ENCODE measurements at regions not wholly inside any gene's neighbourhood (a gene's known extent, or its start where the extent isn't known, plus 50 kb on each side); places are given as distances from the start of the nearest gene placed in this dataset.
"Not testable (repeated sequence)": the region's sequence is repeated elsewhere in the genome, so short reads cannot be mapped to it uniquely, and the experiment has no call there.

DNA sequence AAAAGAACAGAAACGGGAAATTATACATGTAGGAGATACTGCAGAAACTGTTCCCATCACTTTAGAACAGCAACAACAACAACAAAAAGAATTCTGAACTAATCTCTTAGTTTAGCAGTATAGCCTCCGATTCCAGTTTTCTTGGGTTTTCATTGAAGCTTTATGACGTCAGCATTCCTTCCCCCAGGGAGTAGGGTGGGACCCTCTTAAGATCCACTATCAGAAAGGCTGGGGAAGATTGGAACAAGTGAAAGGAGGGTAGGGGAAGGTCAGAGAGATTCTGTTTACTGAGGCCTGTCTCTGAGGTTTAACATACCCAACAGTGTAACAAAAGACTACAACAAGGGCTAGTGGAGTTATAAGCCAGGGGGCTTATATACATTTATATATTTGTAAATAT, 121.4 kb upstream of the OLFM3 start:
- TF ChIP-seq, protein P1, sequence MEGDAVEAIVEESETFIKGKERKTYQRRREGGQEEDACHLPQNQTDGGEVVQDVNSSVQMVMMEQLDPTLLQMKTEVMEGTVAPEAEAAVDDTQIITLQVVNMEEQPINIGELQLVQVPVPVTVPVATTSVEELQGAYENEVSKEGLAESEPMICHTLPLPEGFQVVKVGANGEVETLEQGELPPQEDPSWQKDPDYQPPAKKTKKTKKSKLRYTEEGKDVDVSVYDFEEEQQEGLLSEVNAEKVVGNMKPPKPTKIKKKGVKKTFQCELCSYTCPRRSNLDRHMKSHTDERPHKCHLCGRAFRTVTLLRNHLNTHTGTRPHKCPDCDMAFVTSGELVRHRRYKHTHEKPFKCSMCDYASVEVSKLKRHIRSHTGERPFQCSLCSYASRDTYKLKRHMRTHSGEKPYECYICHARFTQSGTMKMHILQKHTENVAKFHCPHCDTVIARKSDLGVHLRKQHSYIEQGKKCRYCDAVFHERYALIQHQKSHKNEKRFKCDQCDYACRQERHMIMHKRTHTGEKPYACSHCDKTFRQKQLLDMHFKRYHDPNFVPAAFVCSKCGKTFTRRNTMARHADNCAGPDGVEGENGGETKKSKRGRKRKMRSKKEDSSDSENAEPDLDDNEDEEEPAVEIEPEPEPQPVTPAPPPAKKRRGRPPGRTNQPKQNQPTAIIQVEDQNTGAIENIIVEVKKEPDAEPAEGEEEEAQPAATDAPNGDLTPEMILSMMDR (IDR thresholded peaks at IDR 0.05; ENCODE audit: insufficient read depth, low read length): no peak
- TF ChIP-seq POLR2AphosphoS5 (IDR thresholded peaks at IDR 0.05; ENCODE audit: low read depth) (no peak), GABPA (IDR thresholded peaks at IDR 0.05; ENCODE audit: low read depth) (no peak)
- TF ChIP-seq, protein P2, sequence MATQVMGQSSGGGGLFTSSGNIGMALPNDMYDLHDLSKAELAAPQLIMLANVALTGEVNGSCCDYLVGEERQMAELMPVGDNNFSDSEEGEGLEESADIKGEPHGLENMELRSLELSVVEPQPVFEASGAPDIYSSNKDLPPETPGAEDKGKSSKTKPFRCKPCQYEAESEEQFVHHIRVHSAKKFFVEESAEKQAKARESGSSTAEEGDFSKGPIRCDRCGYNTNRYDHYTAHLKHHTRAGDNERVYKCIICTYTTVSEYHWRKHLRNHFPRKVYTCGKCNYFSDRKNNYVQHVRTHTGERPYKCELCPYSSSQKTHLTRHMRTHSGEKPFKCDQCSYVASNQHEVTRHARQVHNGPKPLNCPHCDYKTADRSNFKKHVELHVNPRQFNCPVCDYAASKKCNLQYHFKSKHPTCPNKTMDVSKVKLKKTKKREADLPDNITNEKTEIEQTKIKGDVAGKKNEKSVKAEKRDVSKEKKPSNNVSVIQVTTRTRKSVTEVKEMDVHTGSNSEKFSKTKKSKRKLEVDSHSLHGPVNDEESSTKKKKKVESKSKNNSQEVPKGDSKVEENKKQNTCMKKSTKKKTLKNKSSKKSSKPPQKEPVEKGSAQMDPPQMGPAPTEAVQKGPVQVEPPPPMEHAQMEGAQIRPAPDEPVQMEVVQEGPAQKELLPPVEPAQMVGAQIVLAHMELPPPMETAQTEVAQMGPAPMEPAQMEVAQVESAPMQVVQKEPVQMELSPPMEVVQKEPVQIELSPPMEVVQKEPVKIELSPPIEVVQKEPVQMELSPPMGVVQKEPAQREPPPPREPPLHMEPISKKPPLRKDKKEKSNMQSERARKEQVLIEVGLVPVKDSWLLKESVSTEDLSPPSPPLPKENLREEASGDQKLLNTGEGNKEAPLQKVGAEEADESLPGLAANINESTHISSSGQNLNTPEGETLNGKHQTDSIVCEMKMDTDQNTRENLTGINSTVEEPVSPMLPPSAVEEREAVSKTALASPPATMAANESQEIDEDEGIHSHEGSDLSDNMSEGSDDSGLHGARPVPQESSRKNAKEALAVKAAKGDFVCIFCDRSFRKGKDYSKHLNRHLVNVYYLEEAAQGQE (IDR thresholded peaks at IDR 0.05; ENCODE audit: insufficient replicate concordance, low read depth): no peak
- Histone ChIP-seq H3K27ac (replicated peaks) (no peak overlapping the region), H3K27me3 (ENCODE audit: insufficient read depth, poor library complexity, severe bottlenecking) (no peaks in the 10 kb centered on the region), H3K4me3 (replicated peaks; ENCODE audit: insufficient read depth, low read length) (no peak overlapping the region)
- DNase-seq (ENCODE audit: low read depth in 1 of 2, low spot score in 1 of 2): no peak

DNA sequence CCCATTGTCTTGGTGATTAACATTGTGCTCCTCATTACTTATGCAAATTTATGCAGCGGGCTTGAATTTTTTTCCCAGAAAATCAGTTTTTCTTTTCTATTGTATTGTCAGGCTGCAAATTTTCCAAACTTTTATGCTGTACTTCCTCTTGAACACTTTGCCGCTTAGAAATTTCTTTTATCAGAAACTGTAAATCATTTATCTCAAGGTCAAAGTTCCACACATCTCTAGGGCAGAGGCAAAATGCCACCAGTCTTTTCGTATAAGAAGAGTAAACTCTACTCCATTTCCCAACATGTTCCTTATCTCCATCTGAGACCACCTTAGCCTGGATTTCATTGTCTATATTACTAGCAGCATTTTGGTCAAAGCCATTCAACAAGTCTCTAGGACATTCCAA, 113.9 kb upstream of the OLFM3 start:
- Histone ChIP-seq H3K27me3 (ENCODE audit: insufficient read depth, poor library complexity, severe bottlenecking) (no peaks in the 10 kb centered on the region), H3K27ac (replicated peaks) (no peak overlapping the region), H3K4me3 (replicated peaks; ENCODE audit: insufficient read depth, low read length) (no peak overlapping the region)
- no peak for TF ChIP-seq POLR2AphosphoS5 (IDR thresholded peaks at IDR 0.05; ENCODE audit: low read depth)
- TF ChIP-seq SPI1 (IDR thresholded peaks at IDR 0.05; ENCODE audit: borderline replicate concordance, low read depth): no peak
- TF ChIP-seq, protein P1 (IDR thresholded peaks at IDR 0.05; ENCODE audit: insufficient read depth, low read length): no peak
- no peak for TF ChIP-seq GABPA (IDR thresholded peaks at IDR 0.05; ENCODE audit: low read depth)
- TF ChIP-seq, protein P2 (IDR thresholded peaks at IDR 0.05; ENCODE audit: insufficient replicate concordance, low read depth): no peak
- DNase-seq (ENCODE audit: low read depth in 1 of 2, low spot score in 1 of 2): no peak

- not testable (repeated sequence) for H3K27ac ChIP-seq (replicated peaks); H3K27me3 ChIP-seq (ENCODE audit: insufficient read depth, poor library complexity, severe bottlenecking); H3K4me3 ChIP-seq (replicated peaks; ENCODE audit: insufficient read depth, low read length); DNase-seq (ENCODE audit: low read depth in 1 of 2, low spot score in 1 of 2)
These were observed 112.8 kb upstream of the OLFM3 start for GRCh38 chr1:102109493-102109892.

GRCh38 chr1:102107441-102107840, 110.7 kb upstream of the OLFM3 start:
- TF ChIP-seq, protein P2 (IDR thresholded peaks at IDR 0.05; ENCODE audit: insufficient replicate concordance, low read depth): no peak
- TF ChIP-seq GABPA (IDR thresholded peaks at IDR 0.05; ENCODE audit: low read depth): no peak
- TF ChIP-seq POLR2AphosphoS5 (IDR thresholded peaks at IDR 0.05; ENCODE audit: low read depth): no peak
- TF ChIP-seq SPI1 (IDR thresholded peaks at IDR 0.05; ENCODE audit: borderline replicate concordance, low read depth): no peak
- TF ChIP-seq, protein P1 (IDR thresholded peaks at IDR 0.05; ENCODE audit: insufficient read depth, low read length): no peak
- Histone ChIP-seq H3K27ac (replicated peaks) (no peak overlapping the region), H3K4me3 (replicated peaks; ENCODE audit: insufficient read depth, low read length) (no peak overlapping the region), H3K27me3 (ENCODE audit: insufficient read depth, poor library complexity, severe bottlenecking) (no peaks in the 10 kb centered on the region)
- no peak for DNase-seq (ENCODE audit: low read depth in 1 of 2, low spot score in 1 of 2)
